WERI-Rb-1 (cell line): ENCODE measurements at regions not wholly inside any gene's neighbourhood (a gene's known extent, or its start where the extent isn't known, plus 50 kb on each side); places are given as distances from the start of the nearest gene placed in this dataset.

Experiments used
- DNase-seq: peaks from one replicate; pipeline ENCODE4 v3.0.0-alpha.2; 2020
- H3K27ac ChIP-seq: fragments of 250-450 bp; sonication (Bioruptor Pico); 2 replicates; pipeline ENCODE4 v1.5.1; 2020; ENCODE audit warnings: mild to moderate bottlenecking, moderate library complexity
- H3K27me3 ChIP-seq: fragments of 250-450 bp; sonication (Bioruptor Pico); 2 replicates; pipeline ENCODE4 v1.5.1; 2021; ENCODE audit warnings: mild to moderate bottlenecking, low read depth, moderate library complexity; ENCODE audit not compliant: insufficient read depth, severe bottlenecking
- H3K36me3 ChIP-seq: fragments of 250-450 bp; sonication (Bioruptor Pico); 2 replicates; pipeline ENCODE4 v1.5.1; 2020; ENCODE audit warnings: mild to moderate bottlenecking, moderate library complexity
- H3K4me3 ChIP-seq: 2 replicates; pipeline ENCODE4 v1.5.1; 2011; ENCODE audit warnings: low read depth, mild to moderate bottlenecking, control low read depth, low read length
- H3K9me3 ChIP-seq: fragments of 250-450 bp; sonication (Bioruptor Pico); 2 replicates; pipeline ENCODE4 v1.5.1; 2021; ENCODE audit warnings: mild to moderate bottlenecking, moderate library complexity; ENCODE audit not compliant: severe bottlenecking
- TF ChIP-seq, protein P1 (sequence below): IDR thresholded peaks from 2 replicates; pipeline ENCODE4 v1.5.1; 2011; ENCODE audit warnings: low read depth, mild to moderate bottlenecking, control low read depth, inconsistent platforms, low read length

DNA sequence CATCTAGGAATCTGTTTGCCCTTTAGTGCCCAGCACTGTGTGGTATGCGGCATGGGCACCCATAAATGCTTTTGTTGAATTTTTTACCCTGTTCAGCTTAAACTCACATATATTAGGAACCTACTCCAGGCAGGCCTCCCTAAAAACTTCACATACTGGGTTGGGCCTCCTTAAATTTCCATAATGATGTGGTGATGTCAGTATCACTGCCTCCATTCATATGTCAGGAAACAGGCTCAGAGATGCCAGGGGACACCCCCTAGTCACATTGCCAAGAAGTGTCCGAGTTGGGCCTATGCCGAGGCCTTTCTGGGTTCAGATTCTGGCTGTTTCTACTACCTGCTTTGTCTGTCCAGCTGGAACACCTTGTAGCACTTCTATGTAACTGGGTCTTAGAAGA is 55.7 kb upstream of the RUNX3 start:
- TF ChIP-seq, protein P1, sequence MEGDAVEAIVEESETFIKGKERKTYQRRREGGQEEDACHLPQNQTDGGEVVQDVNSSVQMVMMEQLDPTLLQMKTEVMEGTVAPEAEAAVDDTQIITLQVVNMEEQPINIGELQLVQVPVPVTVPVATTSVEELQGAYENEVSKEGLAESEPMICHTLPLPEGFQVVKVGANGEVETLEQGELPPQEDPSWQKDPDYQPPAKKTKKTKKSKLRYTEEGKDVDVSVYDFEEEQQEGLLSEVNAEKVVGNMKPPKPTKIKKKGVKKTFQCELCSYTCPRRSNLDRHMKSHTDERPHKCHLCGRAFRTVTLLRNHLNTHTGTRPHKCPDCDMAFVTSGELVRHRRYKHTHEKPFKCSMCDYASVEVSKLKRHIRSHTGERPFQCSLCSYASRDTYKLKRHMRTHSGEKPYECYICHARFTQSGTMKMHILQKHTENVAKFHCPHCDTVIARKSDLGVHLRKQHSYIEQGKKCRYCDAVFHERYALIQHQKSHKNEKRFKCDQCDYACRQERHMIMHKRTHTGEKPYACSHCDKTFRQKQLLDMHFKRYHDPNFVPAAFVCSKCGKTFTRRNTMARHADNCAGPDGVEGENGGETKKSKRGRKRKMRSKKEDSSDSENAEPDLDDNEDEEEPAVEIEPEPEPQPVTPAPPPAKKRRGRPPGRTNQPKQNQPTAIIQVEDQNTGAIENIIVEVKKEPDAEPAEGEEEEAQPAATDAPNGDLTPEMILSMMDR, result no peak
- Histone ChIP-seq H3K27me3 (no peaks in the 10 kb centered on the region), H3K36me3 (no peaks in the 10 kb centered on the region), H3K27ac (no peak overlapping the region), H3K9me3 (no peaks in the 10 kb centered on the region), H3K4me3 (no peak overlapping the region)
- DNase-seq, result no peak

DNA sequence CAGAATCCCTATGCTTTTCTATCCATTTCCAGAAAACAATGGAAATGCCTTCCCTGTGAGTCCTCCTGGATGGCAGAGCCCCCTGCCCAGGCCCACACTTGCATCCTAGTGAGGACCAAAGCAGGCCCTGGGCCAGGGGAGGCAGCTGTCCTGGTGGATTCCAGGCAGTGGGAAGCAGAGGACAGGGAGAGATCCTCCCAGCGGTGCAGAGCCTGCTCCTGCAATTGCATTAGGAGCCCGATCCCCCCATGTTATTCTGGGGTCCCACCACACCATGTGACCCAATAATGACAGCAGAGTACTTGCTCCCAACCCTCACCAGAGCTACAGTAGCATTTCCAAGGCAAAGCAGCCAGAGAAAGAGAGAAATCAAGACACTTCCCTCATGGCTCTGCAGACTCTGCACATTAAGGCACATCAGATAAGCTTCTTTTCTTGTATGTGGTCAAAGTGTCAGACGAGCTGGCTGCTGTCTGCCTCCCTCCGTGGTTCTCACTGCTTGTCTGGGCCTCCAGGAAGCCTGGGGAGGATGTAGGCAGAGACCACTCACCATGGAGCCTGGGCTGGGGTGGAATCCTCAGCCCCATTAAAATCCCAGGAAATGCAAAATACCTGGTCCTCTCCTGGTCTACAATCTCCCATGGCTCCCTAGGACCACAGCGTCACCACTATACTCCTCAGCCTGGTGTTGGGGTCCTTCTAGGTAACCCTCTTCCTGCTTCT is 54.9 kb upstream of the RUNX3 start:
- Histone ChIP-seq H3K9me3 (no peaks in the 10 kb centered on the region), H3K27me3 (no peaks in the 10 kb centered on the region), H3K27ac (no peak overlapping the region), H3K36me3 (no peaks in the 10 kb centered on the region), H3K4me3 (no peak overlapping the region)
- TF ChIP-seq, protein P1, result no peak
- no peak for DNase-seq

DNA sequence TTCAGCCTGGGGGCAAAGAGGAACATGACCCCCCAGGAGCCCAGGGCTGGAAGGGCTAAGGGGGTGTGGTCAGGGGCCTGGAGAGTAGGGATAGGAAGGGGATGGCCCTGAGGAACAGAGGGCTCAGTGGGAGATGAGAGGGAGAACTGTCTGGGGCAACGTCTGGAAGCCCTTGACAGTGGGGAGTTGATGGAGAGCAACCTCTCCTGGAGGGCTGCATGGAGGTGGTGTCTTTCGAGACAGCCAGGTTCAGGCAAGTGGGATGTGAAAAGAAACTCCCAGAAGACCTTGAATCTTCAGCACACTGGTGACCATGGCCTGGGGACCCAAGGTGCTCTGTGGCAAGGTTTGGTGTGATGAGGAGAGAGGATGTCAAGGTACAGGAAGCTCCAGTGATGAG is 54.2 kb upstream of the RUNX3 start:
- Histone ChIP-seq H3K36me3 (no peaks in the 10 kb centered on the region), H3K27me3 (no peaks in the 10 kb centered on the region), H3K9me3 (no peaks in the 10 kb centered on the region), H3K4me3 (no peak overlapping the region), H3K27ac (no peak overlapping the region)
- TF ChIP-seq, protein P1, result no peak
- no peak for DNase-seq

DNA sequence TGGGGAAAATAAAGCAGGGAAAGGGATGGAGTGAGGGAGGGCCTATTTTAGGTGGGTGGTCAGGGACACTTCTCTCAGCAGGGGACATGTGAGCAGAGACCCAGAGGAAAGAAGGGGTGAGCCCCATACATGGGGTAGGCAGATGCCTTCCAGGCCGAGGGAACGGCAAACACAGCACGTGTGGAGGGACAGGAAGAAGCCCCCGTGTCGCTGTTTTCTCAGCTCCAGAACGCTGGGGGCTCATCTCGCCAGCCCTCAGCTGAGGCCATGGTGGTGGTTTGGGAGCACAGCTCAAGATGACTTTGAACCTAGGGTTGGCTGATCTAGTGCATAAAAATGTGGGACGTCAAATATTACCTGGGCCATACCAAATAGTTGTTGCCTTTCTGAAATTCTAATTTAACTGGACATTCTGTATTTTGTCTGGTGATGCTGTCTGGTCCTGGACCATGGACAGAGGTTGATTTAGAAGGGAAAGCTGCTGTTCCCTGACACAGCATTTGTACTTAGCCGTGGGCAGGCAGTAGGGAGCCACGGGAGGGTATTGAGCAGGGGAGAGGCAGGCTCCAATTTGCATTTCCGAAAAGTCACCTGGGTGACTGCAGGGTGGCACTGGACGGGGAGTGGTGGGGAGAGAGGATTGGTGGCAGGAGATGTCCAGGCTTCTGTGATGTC is 53.1 kb upstream of the RUNX3 start:
- no peak overlapping the region for H3K27ac ChIP-seq
- no peaks in the 10 kb centered on the region for H3K36me3 ChIP-seq
- H3K4me3 ChIP-seq, result no peak overlapping the region
- H3K9me3 ChIP-seq, result no peaks in the 10 kb centered on the region
- no peak for DNase-seq
- TF ChIP-seq, protein P1, result no peak
- no peaks in the 10 kb centered on the region for H3K27me3 ChIP-seq

DNA sequence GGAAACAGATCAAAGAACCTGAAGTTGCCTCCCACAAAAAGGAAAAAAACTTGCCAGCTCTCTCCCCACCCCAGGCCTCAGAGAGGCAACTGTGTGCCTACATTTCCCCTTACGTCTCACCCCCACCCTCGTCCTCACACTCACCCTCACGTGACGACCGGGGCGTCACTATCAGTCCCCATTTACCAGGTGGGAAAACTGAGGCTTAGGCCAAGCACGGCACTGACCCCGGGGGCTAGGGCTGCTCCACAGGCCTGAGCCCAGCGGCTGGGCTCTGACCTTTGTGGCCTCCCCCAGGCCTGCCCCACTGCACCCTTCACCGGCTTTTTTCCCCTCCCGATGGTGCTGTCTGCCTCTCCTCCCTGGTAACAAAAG is 51.5 kb upstream of the RUNX3 start:
- Histone ChIP-seq H3K36me3 (no peaks in the 10 kb centered on the region), H3K4me3 (no peak overlapping the region), H3K9me3 (peaks cover 2% of the 10 kb centered on the region), H3K27ac (no peak overlapping the region), H3K27me3 (no peaks in the 10 kb centered on the region)
- TF ChIP-seq, protein P1, result no peak
- no peak for DNase-seq
